Muscle of back (tissue), 3 donors: ENCODE measurements at regions not wholly inside any gene's neighbourhood (a gene's known extent, or its start where the extent isn't known, plus 50 kb on each side); places are given as distances from the start of the nearest gene placed in this dataset.

Experiments used
- DNase-seq, 3 donors: peaks; one replicate each; pipeline versions ENCODE4 v3.0.0 to v3.0.0-alpha.2; 2013

- DNase-seq, result no peak
Measured at GRCh38 chr2:156695595-156695994, 259.4 kb downstream of the GPD2 start.

- DNase-seq, result no peak
Measured at GRCh38 chr2:156697906-156698305, 261.7 kb downstream of the GPD2 start.

- DNase-seq, result no peak
Measured at GRCh38 chr2:156700681-156701080, 264.5 kb downstream of the GPD2 start.

GRCh38 chr2:156702541-156702940, 266.4 kb downstream of the GPD2 start:
- no peak for DNase-seq

GRCh38 chr2:156703642-156704041, 267.5 kb downstream of the GPD2 start:
- DNase-seq, result peak in 1 of 3 donors; percentile 22

GRCh38 chr2:156704132-156704531, 268.0 kb downstream of the GPD2 start:
- peak in 1 of 3 donors; percentile 27 for DNase-seq

GRCh38 chr2:156704617-156705016, 268.4 kb downstream of the GPD2 start:
- peak in 1 of 3 donors; percentile 34 for DNase-seq

- no peak for DNase-seq
Measured at GRCh38 chr2:156706576-156706975, 270.4 kb downstream of the GPD2 start.

- no peak for DNase-seq
Measured at GRCh38 chr2:156708051-156708450, 271.9 kb downstream of the GPD2 start.

- DNase-seq, result no peak
Measured at GRCh38 chr2:156709091-156709490, 272.9 kb downstream of the GPD2 start.

GRCh38 chr2:156719036-156719435, 282.9 kb downstream of the GPD2 start:
- DNase-seq, result no peak

- DNase-seq, result no peak
Measured at GRCh38 chr2:156727867-156728266, 291.7 kb downstream of the GPD2 start.

GRCh38 chr2:156728328-156728727, 292.1 kb downstream of the GPD2 start:
- no peak for DNase-seq

GRCh38 chr2:156731506-156731905, 295.3 kb downstream of the GPD2 start:
- peak in 2 of 3 donors; percentile 10 to 11 for DNase-seq

GRCh38 chr2:156736950-156737349, 300.8 kb downstream of the GPD2 start:
- no peak for DNase-seq

- DNase-seq, result no peak
Measured at GRCh38 chr2:156739301-156739700, 303.1 kb downstream of the GPD2 start.

- DNase-seq, result no peak
Measured at GRCh38 chr2:156745619-156746018, 309.4 kb downstream of the GPD2 start.

GRCh38 chr2:156748221-156748620, 312.0 kb downstream of the GPD2 start:
- DNase-seq, result no peak

- no peak for DNase-seq
Measured at GRCh38 chr2:156752042-156752441, 315.9 kb downstream of the GPD2 start.

- DNase-seq, result no peak
Measured at GRCh38 chr2:156753766-156754165, 317.6 kb downstream of the GPD2 start.

GRCh38 chr2:156756516-156756915, 320.3 kb downstream of the GPD2 start:
- peak; percentile 33 to 70 (median 34) for DNase-seq

GRCh38 chr2:156763174-156763573, 327.0 kb downstream of the GPD2 start:
- no peak for DNase-seq

GRCh38 chr2:156765043-156765442, 328.9 kb downstream of the GPD2 start:
- DNase-seq, result no peak

- DNase-seq, result no peak
Measured at GRCh38 chr2:156765450-156765849, 329.3 kb downstream of the GPD2 start.

GRCh38 chr2:156769802-156770201, 333.6 kb downstream of the GPD2 start:
- no peak for DNase-seq
